K562 (cell line): ENCODE measurements at regions not wholly inside any gene's neighbourhood (a gene's known extent, or its start where the extent isn't known, plus 50 kb on each side); places are given as distances from the start of the nearest gene placed in this dataset.

Experiments
- ATAC-seq: fragments of 200-7000 bp; cut with Tn5 transposase; 3 replicates; pipeline ENCODE4 v1.9.1; 2020; ENCODE audit warnings: moderate library complexity
- BruUV-seq: library from RNA; stranded (reverse); fragments of 400-500 nt; replicated peaks from 2 replicates; lab custom pipeline; 2021; lab: Mats Ljungman, UMichigan
- CTCF ChIA-PET: fragments of 300-600 bp; formaldehyde crosslinking; extraction: SDS; loops from one replicate; lab custom pipeline; 2021; ENCODE audit warnings: low intra/inter-chr PET ratio; lab: Yijun Ruan, JAX
- POLR2A ChIA-PET: fragments of 300-600, 350-650 bp; sonication (Branson Sonifier 250); formaldehyde crosslinking; extraction: SDS; loops from one replicate; lab custom pipeline; 2021; ENCODE audit warnings: antibody characterized with exemption, inconsistent platforms; lab: Yijun Ruan, JAX
- DNase-seq, 4 experiments: peaks; one replicate each; pipeline versions ENCODE4 v3.0.0 to v3.0.0-alpha.2; 2011 to 2018; ENCODE audit warnings: low spot score in 3 of 4, mixed read lengths in 3 of 4; ENCODE audit errors: extremely low read depth in 1 of 4
- FAIRE-seq: peaks from 2 replicates; lab custom pipeline; 2011; peaks lifted over from hg19 to GRCh38; lab: Jason Lieb, UNC
- H2AFZ ChIP-seq: 2 replicates; pipeline ENCODE4 v1.6.0; 2011; ENCODE audit warnings: low read depth, low read length, control low read depth, inconsistent platforms
- H3K27ac ChIP-seq: fragments of 200-600 bp; 3 replicates; pipeline ENCODE4 v1.8.0; 2011; ENCODE audit warnings: low read depth, mild to moderate bottlenecking, control low read depth, inconsistent platforms, low read length, moderate library complexity, mixed read lengths; ENCODE audit errors: extremely low read depth
- H3K27me3 ChIP-seq, 2 experiments: fragments of 300-600 bp in 1 of 2; 2 replicates in 1 of 2; 3 replicates in 1 of 2; pipeline versions ENCODE4 v1.6.0 to v1.8.0; 2011; ENCODE audit warnings: inconsistent platforms in 2 of 2, low read length in 2 of 2, mild to moderate bottlenecking in 1 of 2, mixed read lengths in 1 of 2, moderate library complexity in 1 of 2; ENCODE audit not compliant: control insufficient read depth in 2 of 2, insufficient read depth in 2 of 2
- H3K36me3 ChIP-seq: fragments of 300-600 bp; 3 replicates; pipeline ENCODE4 v1.8.0; 2011; ENCODE audit warnings: mild to moderate bottlenecking, low read length, inconsistent platforms; ENCODE audit not compliant: control insufficient read depth, insufficient read depth
- H3K4me1 ChIP-seq, 2 experiments: fragments of 200-600 bp in 1 of 2; replicated peaks in 1 of 2; 2 replicates in 1 of 2; 3 replicates in 1 of 2; pipeline versions ENCODE4 v1.5.1 to v1.8.0; 2011; ENCODE audit warnings: inconsistent platforms in 2 of 2, low read length in 2 of 2, mild to moderate bottlenecking in 1 of 2, mixed read lengths in 1 of 2, moderate library complexity in 1 of 2; ENCODE audit not compliant: control insufficient read depth in 2 of 2, insufficient read depth in 2 of 2
- H3K4me2 ChIP-seq: 2 replicates; pipeline ENCODE4 v1.6.1; 2011; ENCODE audit warnings: low read length, control low read depth, inconsistent platforms, mixed read lengths; ENCODE audit not compliant: insufficient read depth
- H3K4me3 ChIP-seq: fragments of 200-600 bp; sonication (generic), shearing (Covaris generic); 2 replicates; pipeline ENCODE4 v1.5.1; 2016; ENCODE audit warnings: control low read depth, inconsistent platforms
- H3K79me2 ChIP-seq: fragments of 200-600 bp; 3 replicates; pipeline ENCODE4 v1.8.0; 2011; ENCODE audit warnings: low read length, inconsistent platforms; ENCODE audit not compliant: control insufficient read depth, insufficient read depth
- H3K9ac ChIP-seq, 2 experiments: 2 replicates each; pipeline versions ENCODE4 v1.6.0 to v1.6.1; 2011; ENCODE audit warnings: low read depth in 2 of 2, low read length in 2 of 2, control low read depth in 1 of 2, inconsistent platforms in 1 of 2, mild to moderate bottlenecking in 1 of 2, mixed read lengths in 1 of 2; ENCODE audit not compliant: insufficient read depth in 1 of 2
- H3K9me1 ChIP-seq: one replicate; pipeline ENCODE4 v1.6.0; 2011; ENCODE audit warnings: inconsistent platforms, mild to moderate bottlenecking, low read length, moderate library complexity; ENCODE audit not compliant: control insufficient read depth, insufficient read depth
- H3K9me3 ChIP-seq: replicated peaks from 2 replicates; pipeline ENCODE4 v1.5.1; 2011; ENCODE audit warnings: low read depth, low read length, inconsistent platforms; ENCODE audit not compliant: control insufficient read depth, insufficient read depth
- H4K20me1 ChIP-seq: replicated peaks from 2 replicates; pipeline ENCODE4 v1.6.1; 2011; ENCODE audit warnings: low read length, inconsistent platforms, mixed read lengths; ENCODE audit not compliant: control insufficient read depth, insufficient read depth
- GTF2F1 ChIP-seq: IDR thresholded peaks from 2 replicates; pipeline ENCODE4 v1.6.1; 2011; ENCODE audit warnings: low read depth, low read length, improper control_type of control experiment
- HNRNPK ChIP-seq: fragments of 200-400 bp; formaldehyde crosslinking; IDR thresholded peaks from one replicate; pipeline ENCODE4 v1.6.1; 2018; ENCODE audit warnings: mild to moderate bottlenecking, low read depth, low read length; ENCODE audit not compliant: poor library complexity, severe bottlenecking
- KLF16 ChIP-seq: IDR thresholded peaks from 2 replicates; pipeline ENCODE4 v1.6.1; 2016; ENCODE audit warnings: antibody characterized with exemption
- NR1H2 ChIP-seq: sonication (generic); formaldehyde crosslinking; IDR thresholded peaks from 2 replicates; pipeline ENCODE4 v1.4.0; 2020; ENCODE audit warnings: mild to moderate bottlenecking, missing genetic modification reagents
- XRCC3 ChIP-seq: fragments of 450-650 bp; IDR thresholded peaks from 2 replicates; pipeline ENCODE4 v1.6.1; 2017; ENCODE audit warnings: mild to moderate bottlenecking, moderate library complexity
- ZNF668 ChIP-seq: fragments of 250-450 bp; sonication (Bioruptor Pico); IDR thresholded peaks from 2 replicates; pipeline ENCODE4 v1.8.0; 2022; ENCODE audit warnings: mild to moderate bottlenecking, inconsistent platforms
- WGBS: fragments of 100-300 bp; shearing (Covaris generic); methylation state at CpG from one replicate; pipeline ENCODE4 v1.1.6; 2016; ENCODE audit warnings: low coverage, mixed read lengths; ENCODE audit not compliant: insufficient coverage; ENCODE audit errors: missing lambda C conversion rate; 5-methylcytosine and 5-hydroxymethylcytosine counted together
- in situ Hi-C: fragments of 300-500 bp; cut with MboI; formaldehyde crosslinking; loops from 4 replicates; pipeline ENCODE4 v1.15.0; 2018; ENCODE audit warnings: inconsistent platforms, mixed read lengths
- intact Hi-C: fragments of 100-400 bp; cut with micrococcal nuclease; formaldehyde crosslinking; loops from 2 replicates; pipeline ENCODE4 v1.14.2; 2022
- TF ChIP-seq, protein P1 (sequence below), 2 experiments: fragments of 150-350 bp in 1 of 2; IDR thresholded peaks; 2 replicates each; pipeline ENCODE4 v1.6.1; 2012 to 2016; ENCODE audit warnings: low read depth in 2 of 2, low read length in 2 of 2, mild to moderate bottlenecking in 1 of 2, moderate library complexity in 1 of 2

DNA sequence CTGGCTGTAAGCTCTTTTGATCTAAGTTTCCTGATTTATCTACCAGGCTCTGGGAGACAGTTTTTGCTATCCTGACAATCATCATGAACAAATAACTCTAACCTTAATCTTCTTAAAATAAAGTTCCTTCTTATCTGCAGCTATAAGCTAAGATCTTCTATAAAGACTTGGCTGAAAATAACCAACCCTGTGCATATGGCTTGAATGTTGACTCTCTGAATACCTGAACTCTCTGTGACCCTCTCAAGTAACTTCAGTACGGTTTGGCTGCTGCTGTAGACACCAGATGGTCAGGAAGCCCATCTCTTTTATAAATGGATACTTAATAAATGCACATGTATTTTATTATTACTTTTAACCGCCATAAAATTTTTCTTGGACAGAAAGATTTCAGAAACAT, 412.4 kb upstream of the CBLB start:
- no peaks in the 10 kb centered on the region for H3K9me1 ChIP-seq
- H3K79me2 ChIP-seq: no peaks in the 10 kb centered on the region
- H3K4me2 ChIP-seq: no peak overlapping the region
- in situ Hi-C loops: no loop called here
- no peak for DNase-seq
- no peak for FAIRE-seq
- H3K9ac ChIP-seq: no peak overlapping the region
- no peaks in the 10 kb centered on the region for H3K4me1 ChIP-seq
- no peak for ATAC-seq
- intact Hi-C loops: no loop called here
- no peak overlapping the region for H2AFZ ChIP-seq
- CTCF ChIA-PET: no interaction called here
- POLR2A ChIA-PET: interaction anchor here (0.6 to 1.0 kb wide), 2 partner anchors 14 to 64 kb away, joined by 3 read pairs; no protein-coding TSS in a partner anchor
- no peak overlapping the region for H3K4me3 ChIP-seq
- H3K9me3 ChIP-seq: no peaks in the 10 kb centered on the region
- no TSS peak for BruUV-seq
- TF ChIP-seq, protein P1, sequence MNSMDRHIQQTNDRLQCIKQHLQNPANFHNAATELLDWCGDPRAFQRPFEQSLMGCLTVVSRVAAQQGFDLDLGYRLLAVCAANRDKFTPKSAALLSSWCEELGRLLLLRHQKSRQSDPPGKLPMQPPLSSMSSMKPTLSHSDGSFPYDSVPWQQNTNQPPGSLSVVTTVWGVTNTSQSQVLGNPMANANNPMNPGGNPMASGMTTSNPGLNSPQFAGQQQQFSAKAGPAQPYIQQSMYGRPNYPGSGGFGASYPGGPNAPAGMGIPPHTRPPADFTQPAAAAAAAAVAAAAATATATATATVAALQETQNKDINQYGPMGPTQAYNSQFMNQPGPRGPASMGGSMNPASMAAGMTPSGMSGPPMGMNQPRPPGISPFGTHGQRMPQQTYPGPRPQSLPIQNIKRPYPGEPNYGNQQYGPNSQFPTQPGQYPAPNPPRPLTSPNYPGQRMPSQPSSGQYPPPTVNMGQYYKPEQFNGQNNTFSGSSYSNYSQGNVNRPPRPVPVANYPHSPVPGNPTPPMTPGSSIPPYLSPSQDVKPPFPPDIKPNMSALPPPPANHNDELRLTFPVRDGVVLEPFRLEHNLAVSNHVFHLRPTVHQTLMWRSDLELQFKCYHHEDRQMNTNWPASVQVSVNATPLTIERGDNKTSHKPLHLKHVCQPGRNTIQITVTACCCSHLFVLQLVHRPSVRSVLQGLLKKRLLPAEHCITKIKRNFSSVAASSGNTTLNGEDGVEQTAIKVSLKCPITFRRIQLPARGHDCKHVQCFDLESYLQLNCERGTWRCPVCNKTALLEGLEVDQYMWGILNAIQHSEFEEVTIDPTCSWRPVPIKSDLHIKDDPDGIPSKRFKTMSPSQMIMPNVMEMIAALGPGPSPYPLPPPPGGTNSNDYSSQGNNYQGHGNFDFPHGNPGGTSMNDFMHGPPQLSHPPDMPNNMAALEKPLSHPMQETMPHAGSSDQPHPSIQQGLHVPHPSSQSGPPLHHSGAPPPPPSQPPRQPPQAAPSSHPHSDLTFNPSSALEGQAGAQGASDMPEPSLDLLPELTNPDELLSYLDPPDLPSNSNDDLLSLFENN (IDR thresholded peaks at IDR 0.05; ENCODE audit: low read depth in 2 of 2, low read length in 2 of 2): no peak
- TF ChIP-seq NR1H2: no peak
- no peak for TF ChIP-seq GTF2F1
- no peak for TF ChIP-seq HNRNPK
- TF ChIP-seq XRCC3: no peak
- no peak for TF ChIP-seq ZNF668 (CRISPR knock-in tag)
- TF ChIP-seq KLF16: no peak
- H3K27me3 ChIP-seq: no peaks in the 10 kb centered on the region
- H3K27ac ChIP-seq: no peak overlapping the region
- 0% methylated on average over 2 of the region's 2 CpGs for WGBS
- no peaks in the 10 kb centered on the region for H3K36me3 ChIP-seq
- no peaks in the 10 kb centered on the region for H4K20me1 ChIP-seq
